Heart left ventricle (tissue), 16 donors: ENCODE measurements at regions not wholly inside any gene's neighbourhood (a gene's known extent, or its start where the extent isn't known, plus 50 kb on each side); places are given as distances from the start of the nearest gene placed in this dataset.

Source experiments
- ATAC-seq, 4 donors: fragments of 200-7000 bp; cut with Tn5 transposase; one replicate each; pipeline ENCODE4 v1.9.1; 2020 to 2022; ENCODE audit warnings: moderate library complexity in 4 of 4, mild to moderate bottlenecking in 3 of 4, moderate number of reproducible peaks in 1 of 4
- DNase-seq, 5 donors: peaks; one replicate each; pipeline ENCODE4 v3.0.0-alpha.2; 2020
- H3K27ac ChIP-seq, 12 donors: fragments of 200-600 bp; sonication (generic) in 4 of 12; one replicate each; pipeline versions ENCODE4 v1.5.0 to v1.8.0; 2016 to 2022; ENCODE audit warnings: mild to moderate bottlenecking in 2 of 12
- H3K27me3 ChIP-seq, 9 donors: fragments of 200-600 bp; sonication (generic) in 2 of 9; one replicate each; pipeline versions ENCODE4 v1.5.1 to v1.8.0; 2016 to 2022; ENCODE audit warnings: mild to moderate bottlenecking in 3 of 9
- H3K36me3 ChIP-seq, 9 donors: fragments of 200-600 bp; sonication (generic) in 2 of 9; one replicate each; pipeline versions ENCODE4 v1.5.0 to v1.8.0; 2018 to 2022; ENCODE audit warnings: mild to moderate bottlenecking in 2 of 9
- H3K4me1 ChIP-seq, 12 donors: fragments of 200-600 bp; sonication (generic) in 4 of 12; one replicate each; pipeline versions ENCODE4 v1.5.0 to v1.8.0; 2016 to 2022; ENCODE audit warnings: mild to moderate bottlenecking in 3 of 12
- H3K4me3 ChIP-seq, 12 donors: fragments of 200-600 bp; sonication (generic) in 4 of 12; one replicate each; pipeline versions ENCODE4 v1.5.0 to v1.8.0; 2017 to 2022; ENCODE audit warnings: mild to moderate bottlenecking in 9 of 12, moderate library complexity in 4 of 12
- H3K9me3 ChIP-seq, 12 donors: fragments of 200-600 bp; sonication (generic) in 4 of 12; one replicate each; pipeline versions ENCODE4 v1.5.0 to v1.8.0; 2016 to 2022; ENCODE audit warnings: mild to moderate bottlenecking in 1 of 12
- POLR2A ChIP-seq, 2 donors: fragments of 450-650 bp; IDR thresholded peaks; one replicate each; pipeline ENCODE4 v1.6.1; 2017; ENCODE audit warnings: antibody characterized with exemption in 2 of 2, mild to moderate bottlenecking in 2 of 2, moderate library complexity in 2 of 2
- WGBS, 4 donors: extraction: QIAGEN DNeasy Blood & Tissue Kit in 2 of 4; methylation state at CpG; one replicate each; pipeline versions ENCODE4 v1.1.5 to v1.1.7; 2013 to 2018; 5-methylcytosine and 5-hydroxymethylcytosine counted together
- intact Hi-C, 10 donors: fragments of 100-400 bp; cut with DNase I; formaldehyde crosslinking; loops; one replicate each; pipeline versions ENCODE4 v1.11.1 to v1.14.2; 2022
- TF ChIP-seq, protein P1 (sequence below), 12 donors: fragments of 200-600 bp; sonication (generic) in 4 of 12; IDR thresholded peaks; one replicate each; pipeline versions ENCODE4 v1.5.0 to v1.8.0; 2018 to 2022; ENCODE audit warnings: antibody characterized with exemption in 12 of 12, mild to moderate bottlenecking in 5 of 12
- donor health status: ischemic (EF 13 %, LVEDD 7.1; RV severe dilation, severe dysfunction).
- donor health status: healthy with polysubstance abuse.
- donor health status: DM: no; HTN: yes; CAD: no.
- donor health status: DM: no; HTN: no; CAD: no.
- donor health status: ischemic (EF 25% LVEDD 6.9; RV normal size, moderate dysfunction).
- donor health status: ischemic (EF 25% LVEDD 5.7; RV mildly dilated, moderate dysfunction).
- donor health status: healthy.
- donor health status: DM: yes; HTN: yes; CAD: no.
- donor health status: ischemic (EF 35%, LVEDD 5.7; RV mildly dilated, moderate dysfunction).
- donor health status: nonischemic (EF 11% LVEDD 7.7; RV severe dilation, severe dysfunction).
- donor health status: DM: yes; HTN: yes; CAD: no.
- donor health status: PGD.
- donor health status: ischemic (EF 29% LVEDD 5.4; RV normal size, mild dysfunction).
- donor health status: nonischemic (EF 23%, LVEDD 6.1; RV moderate dilation, normal function).

DNA sequence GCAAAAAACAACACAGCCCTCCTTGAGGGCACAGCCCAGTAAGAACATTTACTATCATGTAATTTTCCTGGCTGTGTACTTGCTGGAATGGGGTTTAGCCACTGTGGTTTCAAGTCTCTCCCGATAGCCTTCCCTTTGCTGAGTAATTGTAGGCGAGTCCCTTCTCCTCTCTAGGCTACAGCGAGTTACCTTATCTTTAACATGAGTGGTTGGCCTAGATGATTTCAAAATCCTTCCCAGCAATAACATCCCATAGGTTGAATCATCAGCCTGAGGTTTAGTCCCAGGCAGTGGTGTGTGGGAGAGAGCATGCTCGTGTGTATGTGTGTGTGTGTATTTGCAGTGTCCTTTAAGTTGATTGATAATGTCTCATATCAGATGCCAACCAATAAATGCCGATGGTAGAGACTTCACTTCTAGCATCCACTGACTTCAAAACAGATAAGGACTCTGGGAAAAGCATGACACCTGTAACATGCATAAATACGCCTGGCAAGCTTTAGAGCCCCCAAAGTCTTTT, 142.9 kb upstream of the ZMIZ1 start:
- intact Hi-C loops, result no loop called here
- TF ChIP-seq POLR2A (IDR thresholded peaks at IDR 0.05), result no peak
- TF ChIP-seq, protein P1, sequence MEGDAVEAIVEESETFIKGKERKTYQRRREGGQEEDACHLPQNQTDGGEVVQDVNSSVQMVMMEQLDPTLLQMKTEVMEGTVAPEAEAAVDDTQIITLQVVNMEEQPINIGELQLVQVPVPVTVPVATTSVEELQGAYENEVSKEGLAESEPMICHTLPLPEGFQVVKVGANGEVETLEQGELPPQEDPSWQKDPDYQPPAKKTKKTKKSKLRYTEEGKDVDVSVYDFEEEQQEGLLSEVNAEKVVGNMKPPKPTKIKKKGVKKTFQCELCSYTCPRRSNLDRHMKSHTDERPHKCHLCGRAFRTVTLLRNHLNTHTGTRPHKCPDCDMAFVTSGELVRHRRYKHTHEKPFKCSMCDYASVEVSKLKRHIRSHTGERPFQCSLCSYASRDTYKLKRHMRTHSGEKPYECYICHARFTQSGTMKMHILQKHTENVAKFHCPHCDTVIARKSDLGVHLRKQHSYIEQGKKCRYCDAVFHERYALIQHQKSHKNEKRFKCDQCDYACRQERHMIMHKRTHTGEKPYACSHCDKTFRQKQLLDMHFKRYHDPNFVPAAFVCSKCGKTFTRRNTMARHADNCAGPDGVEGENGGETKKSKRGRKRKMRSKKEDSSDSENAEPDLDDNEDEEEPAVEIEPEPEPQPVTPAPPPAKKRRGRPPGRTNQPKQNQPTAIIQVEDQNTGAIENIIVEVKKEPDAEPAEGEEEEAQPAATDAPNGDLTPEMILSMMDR (IDR thresholded peaks at IDR 0.05), result no peak
- H3K27me3 ChIP-seq, result no peaks in the 10 kb centered on the region
- H3K36me3 ChIP-seq, result no peaks in the 10 kb centered on the region
- 63 to 82% (median 70%) methylated on average over 6 of the region's 6 CpGs for WGBS, 4 donors
- H3K27ac ChIP-seq, result no peak overlapping the region
- H3K4me3 ChIP-seq, result no peak overlapping the region
- H3K4me1 ChIP-seq, result peaks cover 0 to 21% (median 13%) of the 10 kb centered on the region in 12 donors
- DNase-seq (peak in 1 of 5 donors; percentile 5), ATAC-seq (peak in 2 of 4 donors; percentile 16 to 45)
- no peaks in the 10 kb centered on the region for H3K9me3 ChIP-seq

DNA sequence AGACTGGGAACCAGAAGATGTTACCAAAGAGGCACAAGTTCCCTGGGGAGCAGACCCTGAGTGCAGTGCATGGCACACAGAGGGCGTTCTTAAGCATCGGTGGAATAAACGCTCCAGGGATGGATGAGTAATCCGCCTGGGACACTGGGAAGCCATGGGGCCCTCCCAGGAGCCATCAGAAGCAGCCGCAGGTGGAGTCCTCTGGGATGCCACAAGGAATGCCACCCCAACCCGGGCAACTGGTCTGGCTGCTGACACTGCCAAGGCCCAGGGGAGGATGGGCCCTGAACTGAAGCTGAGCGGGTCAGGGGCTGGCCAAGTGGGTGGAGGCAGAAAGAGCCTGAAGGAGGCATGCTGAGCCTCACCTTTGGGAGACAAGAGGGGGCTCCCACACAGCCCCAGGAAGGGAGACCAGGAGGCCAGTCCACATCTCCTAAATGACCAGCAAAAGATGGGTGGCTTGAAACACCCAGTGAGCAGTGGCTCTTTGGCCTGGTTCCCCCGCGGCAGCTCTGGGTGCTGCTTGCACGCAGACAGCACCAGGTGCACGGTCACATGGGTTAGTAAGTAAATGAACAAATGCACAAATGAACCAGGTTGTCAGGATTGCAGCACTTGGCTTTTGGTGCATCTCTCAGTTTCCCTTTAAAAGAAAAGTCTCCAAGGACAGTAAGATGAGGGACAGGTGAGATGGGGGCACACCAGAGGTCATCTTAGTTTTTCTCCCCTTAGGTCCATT, 141.3 kb upstream of the ZMIZ1 start:
- H3K9me3 ChIP-seq, result no peaks in the 10 kb centered on the region
- no peak overlapping the region for H3K27ac ChIP-seq
- H3K27me3 ChIP-seq, result no peaks in the 10 kb centered on the region
- no peak overlapping the region for H3K4me3 ChIP-seq
- no peaks in the 10 kb centered on the region for H3K36me3 ChIP-seq
- no peak for ATAC-seq
- WGBS, 4 donors, result 93 to 99% (median 96%) methylated on average over 11 of the region's 11 CpGs
- H3K4me1 ChIP-seq, result peaks cover 0 to 36% (median 19%) of the 10 kb centered on the region in 12 donors
- intact Hi-C loops, result no loop called here
- no peak for DNase-seq
- TF ChIP-seq, protein P1 (IDR thresholded peaks at IDR 0.05), result no peak
- no peak for TF ChIP-seq POLR2A (IDR thresholded peaks at IDR 0.05)

DNA sequence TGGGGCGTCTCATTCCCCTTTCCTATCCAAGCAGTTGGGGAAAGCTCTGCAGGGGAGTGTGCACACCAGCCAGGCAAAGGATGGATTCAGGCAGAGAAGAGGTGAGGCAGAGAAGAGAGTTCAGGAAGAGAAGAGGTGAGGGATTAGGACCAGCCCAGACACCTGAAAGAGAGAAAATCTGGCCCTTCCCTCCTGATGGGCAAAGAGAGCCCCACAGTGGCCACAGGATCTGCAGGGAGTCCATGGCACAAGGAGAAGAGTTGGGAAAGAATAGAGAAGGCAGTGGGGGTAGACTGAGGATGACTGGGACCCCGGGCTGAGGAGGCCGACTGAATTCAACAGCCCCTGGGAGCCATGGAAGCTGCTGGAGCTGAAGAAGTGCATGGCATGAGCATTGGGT, 140.4 kb upstream of the ZMIZ1 start:
- no peak overlapping the region for H3K4me3 ChIP-seq
- no peak overlapping the region for H3K27ac ChIP-seq
- no peak for TF ChIP-seq POLR2A (IDR thresholded peaks at IDR 0.05)
- no peak for DNase-seq
- H3K9me3 ChIP-seq, result no peaks in the 10 kb centered on the region
- WGBS, 4 donors, result 94 to 100% (median 97%) methylated on average over 3 of the region's 3 CpGs
- H3K27me3 ChIP-seq, result no peaks in the 10 kb centered on the region
- intact Hi-C loops, result no loop called here
- no peaks in the 10 kb centered on the region for H3K36me3 ChIP-seq
- H3K4me1 ChIP-seq, result peaks cover 0 to 37% (median 15%) of the 10 kb centered on the region in 12 donors
- ATAC-seq, result no peak

DNA sequence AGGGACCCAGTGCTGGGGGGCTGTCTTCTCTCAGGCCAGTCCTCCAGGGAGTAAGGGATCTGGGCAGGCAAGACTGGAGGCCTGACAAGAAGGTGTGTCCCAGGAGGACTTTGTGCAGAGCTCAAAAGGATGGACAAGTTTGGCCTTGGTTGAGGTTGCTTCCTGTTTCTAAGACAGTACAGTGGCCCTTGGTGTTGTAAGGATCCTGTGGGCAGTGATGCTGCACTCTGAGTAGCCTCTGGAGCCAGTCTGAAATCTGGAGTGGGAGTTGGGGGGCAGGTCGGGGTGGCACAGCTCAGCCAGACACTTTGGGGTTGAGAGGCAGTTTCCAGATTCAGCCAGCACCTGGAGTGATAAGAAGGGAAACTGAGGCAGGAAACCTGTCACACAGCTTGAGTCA, 139.2 kb upstream of the ZMIZ1 start:
- 80 to 100% (median 94%) methylated on average over 1 of the region's 1 CpG for WGBS, 4 donors
- Histone ChIP-seq H3K27me3 (no peaks in the 10 kb centered on the region), H3K9me3 (no peaks in the 10 kb centered on the region), H3K4me3 (no peak overlapping the region), H3K4me1 (peaks cover 0 to 28% (median 7%) of the 10 kb centered on the region in 12 donors), H3K27ac (no peak overlapping the region), H3K36me3 (no peaks in the 10 kb centered on the region)
- no peak for DNase-seq
- ATAC-seq, result no peak
- TF ChIP-seq, protein P1 (IDR thresholded peaks at IDR 0.05), result no peak
- TF ChIP-seq POLR2A (IDR thresholded peaks at IDR 0.05), result no peak
- intact Hi-C loops, result no loop called here
